ENCODE measurements at regions not wholly inside any gene's neighbourhood (a gene's known extent, or its start where the extent isn't known, plus 50 kb on each side); places are given as distances from the start of the nearest gene placed in this dataset.

DNA sequence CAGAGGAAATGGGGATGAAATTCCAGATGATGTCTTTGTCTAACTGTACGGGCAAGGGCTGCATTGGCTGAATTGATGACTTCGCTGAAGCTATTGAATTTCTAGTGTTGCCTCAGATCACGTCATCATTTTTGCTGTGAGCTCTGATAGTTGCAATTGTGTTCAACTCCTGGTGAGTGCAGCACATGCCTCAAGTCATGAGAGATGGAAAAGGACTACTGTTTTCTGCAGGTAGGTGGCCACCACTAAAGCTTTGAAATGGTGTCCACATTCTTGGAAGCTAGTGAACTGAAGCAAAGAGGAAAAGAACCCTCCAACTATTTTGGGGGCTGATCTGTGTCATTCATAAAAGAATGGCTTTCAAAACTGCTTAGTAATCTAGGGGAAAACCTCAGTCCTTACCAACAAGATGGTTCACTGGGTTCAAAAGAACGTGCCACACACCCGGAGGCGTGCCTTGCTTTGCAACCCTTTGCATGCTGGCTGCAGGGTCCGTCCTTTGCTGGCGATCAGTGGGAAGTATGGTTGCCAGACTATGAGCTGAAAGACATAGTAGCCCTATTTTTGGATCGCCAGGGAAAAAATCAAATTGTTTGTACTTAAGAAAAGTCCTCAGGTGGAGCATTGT is 88.1 kb upstream of the STOX2 start:
- Histone ChIP-seq H3K9me3 (ENCODE audit: control insufficient read depth, insufficient read depth, low read length) (no peaks in the 10 kb centered on the region), H2AK9ac (replicated peaks; ENCODE audit: low read depth, low read length, poor library complexity) (no peak overlapping the region), H3K79me1 (ENCODE audit: low read depth in 1 of 2, low read length in 2 of 2) (no peaks in the 10 kb centered on the region), H3K56ac (ENCODE audit: extremely low read depth, insufficient read depth, low read length) (no peak overlapping the region), H4K8ac (ENCODE audit: low read depth in 2 of 2, low read length in 2 of 2) (no peak overlapping the region), H4K5ac (ENCODE audit: low read depth, low read length) (no peak overlapping the region), H3K36me3 (ENCODE audit: control insufficient read depth, insufficient read depth, low read length) (no peaks in the 10 kb centered on the region), H2AFZ (replicated peaks; ENCODE audit: low read length, poor library complexity) (no peak overlapping the region), H3K4me1 (ENCODE audit: control insufficient read depth, insufficient read depth, low read length) (no peaks in the 10 kb centered on the region), H4K20me1 (ENCODE audit: insufficient read depth, low read length) (no peaks in the 10 kb centered on the region), H3K27me3 (ENCODE audit: control insufficient read depth, insufficient read depth, low read length) (peaks cover 2% of the 10 kb centered on the region; the same call in 1 of the 2 replicates), H2AK5ac (ENCODE audit: low read depth, low read length) (no peak overlapping the region), H3K27ac (ENCODE audit: insufficient read depth, low read length) (no peak overlapping the region), H3K4me3 (ENCODE audit: insufficient read depth, low read depth, low read length) (no peak overlapping the region), H2BK20ac (ENCODE audit: low read depth, low read length) (no peak overlapping the region), H3K23ac (ENCODE audit: low read depth, low read length) (no peak overlapping the region), H2BK5ac (ENCODE audit: low read depth, low read length, poor library complexity, severe bottlenecking) (no peak overlapping the region), H2BK120ac (ENCODE audit: low read depth, low read length) (no peak overlapping the region), H3K4me2 (ENCODE audit: low read depth, low read length) (no peak overlapping the region), H3K4ac (ENCODE audit: low read depth, low read length) (no peak overlapping the region), H3K14ac (replicated peaks; ENCODE audit: low read depth, low read length) (no peak overlapping the region), H4K91ac (ENCODE audit: insufficient read depth, low read depth, low read length) (no peak overlapping the region), H2BK15ac (ENCODE audit: low read depth, low read length) (no peak overlapping the region), H3K9ac (ENCODE audit: low read depth, low read length) (no peak overlapping the region), H3K18ac (ENCODE audit: low read depth, low read length) (no peak overlapping the region), H3K9me1 (ENCODE audit: insufficient read depth, low read length) (no peaks in the 10 kb centered on the region)
- dilution Hi-C loops (cut with HindIII; ENCODE audit: low sequenced_read_pairs, unreplicated experiment) (no loop called here), in situ Hi-C loops (cut with MboI; ENCODE audit: low sequenced_read_pairs) (no loop called here), intact Hi-C loops (cut with micrococcal nuclease) (no loop called here)
- 47% methylated on average over 3 of the region's 9 CpGs; no CpG with 5 or more reads in 1 of the 2 experiments for WGBS, 2 experiments (ENCODE audit: extremely low coverage in 2 of 2, insufficient read length in 1 of 2)
- ChIA-PET CTCF (interaction anchor here (0.7 kb wide), 1 partner anchor 12 kb away, joined by 3 read pairs; no protein-coding TSS in a partner anchor), POLR2A (ENCODE audit: unreplicated experiment) (no interaction called here)
- BruUV-seq (replicated peaks): no TSS peak
- ATAC-seq (ENCODE audit: low read depth): no peak
- no peak for TF ChIP-seq CHD1 (IDR thresholded peaks at IDR 0.05; ENCODE audit: low read depth, low read length)
- TF ChIP-seq, protein P1, sequence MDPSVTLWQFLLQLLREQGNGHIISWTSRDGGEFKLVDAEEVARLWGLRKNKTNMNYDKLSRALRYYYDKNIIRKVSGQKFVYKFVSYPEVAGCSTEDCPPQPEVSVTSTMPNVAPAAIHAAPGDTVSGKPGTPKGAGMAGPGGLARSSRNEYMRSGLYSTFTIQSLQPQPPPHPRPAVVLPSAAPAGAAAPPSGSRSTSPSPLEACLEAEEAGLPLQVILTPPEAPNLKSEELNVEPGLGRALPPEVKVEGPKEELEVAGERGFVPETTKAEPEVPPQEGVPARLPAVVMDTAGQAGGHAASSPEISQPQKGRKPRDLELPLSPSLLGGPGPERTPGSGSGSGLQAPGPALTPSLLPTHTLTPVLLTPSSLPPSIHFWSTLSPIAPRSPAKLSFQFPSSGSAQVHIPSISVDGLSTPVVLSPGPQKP (IDR thresholded peaks at IDR 0.05; ENCODE audit: borderline replicate concordance, low read depth, low read length): no peak
- no peak for TF ChIP-seq RFX5 (IDR thresholded peaks at IDR 0.05; ENCODE audit: low read depth, low read length)
- no peak for TF ChIP-seq FOS (IDR thresholded peaks at IDR 0.05; ENCODE audit: low read depth, low read length)
- no peak for TF ChIP-seq RCOR1 (IDR thresholded peaks at IDR 0.05; ENCODE audit: insufficient replicate concordance, low read length)
- no peak for TF ChIP-seq POLR2A (IDR thresholded peaks at IDR 0.05; ENCODE audit: low read depth, low read length)
- TF ChIP-seq, protein P2, sequence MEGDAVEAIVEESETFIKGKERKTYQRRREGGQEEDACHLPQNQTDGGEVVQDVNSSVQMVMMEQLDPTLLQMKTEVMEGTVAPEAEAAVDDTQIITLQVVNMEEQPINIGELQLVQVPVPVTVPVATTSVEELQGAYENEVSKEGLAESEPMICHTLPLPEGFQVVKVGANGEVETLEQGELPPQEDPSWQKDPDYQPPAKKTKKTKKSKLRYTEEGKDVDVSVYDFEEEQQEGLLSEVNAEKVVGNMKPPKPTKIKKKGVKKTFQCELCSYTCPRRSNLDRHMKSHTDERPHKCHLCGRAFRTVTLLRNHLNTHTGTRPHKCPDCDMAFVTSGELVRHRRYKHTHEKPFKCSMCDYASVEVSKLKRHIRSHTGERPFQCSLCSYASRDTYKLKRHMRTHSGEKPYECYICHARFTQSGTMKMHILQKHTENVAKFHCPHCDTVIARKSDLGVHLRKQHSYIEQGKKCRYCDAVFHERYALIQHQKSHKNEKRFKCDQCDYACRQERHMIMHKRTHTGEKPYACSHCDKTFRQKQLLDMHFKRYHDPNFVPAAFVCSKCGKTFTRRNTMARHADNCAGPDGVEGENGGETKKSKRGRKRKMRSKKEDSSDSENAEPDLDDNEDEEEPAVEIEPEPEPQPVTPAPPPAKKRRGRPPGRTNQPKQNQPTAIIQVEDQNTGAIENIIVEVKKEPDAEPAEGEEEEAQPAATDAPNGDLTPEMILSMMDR (conservative IDR thresholded peaks at IDR 0.05; ENCODE audit: low read depth, low read length): no peak
- TF ChIP-seq MAFK (IDR thresholded peaks at IDR 0.05; ENCODE audit: low read depth, low read length): no peak
- no peak for TF ChIP-seq NFE2L2 (IDR thresholded peaks at IDR 0.05; ENCODE audit: low read depth, low read length)
- no peak for TF ChIP-seq CEBPB (IDR thresholded peaks at IDR 0.05; ENCODE audit: low read depth, low read length)
- TF ChIP-seq MAZ (IDR thresholded peaks at IDR 0.05; ENCODE audit: borderline replicate concordance, low read depth, low read length): no peak
- no peak for TF ChIP-seq RAD21 (IDR thresholded peaks at IDR 0.05; ENCODE audit: low read length)
- no peak for TF ChIP-seq MXI1 (IDR thresholded peaks at IDR 0.05; ENCODE audit: borderline replicate concordance, low read depth, low read length)
- TF ChIP-seq, protein P3, sequence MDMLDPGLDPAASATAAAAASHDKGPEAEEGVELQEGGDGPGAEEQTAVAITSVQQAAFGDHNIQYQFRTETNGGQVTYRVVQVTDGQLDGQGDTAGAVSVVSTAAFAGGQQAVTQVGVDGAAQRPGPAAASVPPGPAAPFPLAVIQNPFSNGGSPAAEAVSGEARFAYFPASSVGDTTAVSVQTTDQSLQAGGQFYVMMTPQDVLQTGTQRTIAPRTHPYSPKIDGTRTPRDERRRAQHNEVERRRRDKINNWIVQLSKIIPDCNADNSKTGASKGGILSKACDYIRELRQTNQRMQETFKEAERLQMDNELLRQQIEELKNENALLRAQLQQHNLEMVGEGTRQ (IDR thresholded peaks at IDR 0.05; ENCODE audit: low read depth, low read length): no peak
- no peak for TF ChIP-seq BHLHE40 (IDR thresholded peaks at IDR 0.05; ENCODE audit: low read depth, low read length)
- TF ChIP-seq SMC3 (IDR thresholded peaks at IDR 0.05; ENCODE audit: low read depth, low read length): no peak
- DNase-seq: no peak
